DMS153 treated with DMSO at 0.1 percent for 48 hours (cell line): ENCODE measurements at regions not wholly inside any gene's neighbourhood (a gene's known extent, or its start where the extent isn't known, plus 50 kb on each side); places are given as distances from the start of the nearest gene placed in this dataset.

Source experiments
- DNase-seq: peaks from one replicate; lab custom pipeline; 2025; ENCODE audit not compliant: unreplicated experiment; lab: John Stamatoyannopoulos, UW

- no peak for DNase-seq
Measured at GRCh38 chr11:103530257-103530656, 421.0 kb downstream of the DYNC2H1 start.

- no peak for DNase-seq
Measured at GRCh38 chr11:103532133-103532788, 423.0 kb downstream of the DYNC2H1 start.

- DNase-seq = no peak
Measured at GRCh38 chr11:103534191-103534590, 425.0 kb downstream of the DYNC2H1 start.

- DNase-seq = no peak
Measured at GRCh38 chr11:103534959-103535358, 425.7 kb downstream of the DYNC2H1 start.

- no peak for DNase-seq
Measured at GRCh38 chr11:103536335-103536722, 427.1 kb downstream of the DYNC2H1 start.

GRCh38 chr11:103537904-103538502 lies 428.8 kb downstream of the DYNC2H1 start:
- peak; percentile 21 for DNase-seq

GRCh38 chr11:103539166-103539565 lies 429.9 kb downstream of the DYNC2H1 start:
- DNase-seq = no peak

GRCh38 chr11:103541186-103541795 lies 432.1 kb downstream of the DYNC2H1 start:
- peak; percentile 6 for DNase-seq

- no peak for DNase-seq
Measured at GRCh38 chr11:103542851-103543250, 433.6 kb downstream of the DYNC2H1 start.

GRCh38 chr11:103543456-103543855 lies 434.2 kb downstream of the DYNC2H1 start:
- DNase-seq = no peak

GRCh38 chr11:103544874-103545273 lies 435.6 kb downstream of the DYNC2H1 start:
- DNase-seq = no peak

- DNase-seq = no peak
Measured at GRCh38 chr11:103545551-103545950, 436.3 kb downstream of the DYNC2H1 start.

GRCh38 chr11:103546236-103546635 lies 437.0 kb downstream of the DYNC2H1 start:
- DNase-seq = peak; percentile 8

- DNase-seq = no peak
Measured at GRCh38 chr11:103547024-103547423, 437.8 kb downstream of the DYNC2H1 start.

- DNase-seq = no peak
Measured at GRCh38 chr11:103547691-103548090, 438.5 kb downstream of the DYNC2H1 start.

- no peak for DNase-seq
Measured at GRCh38 chr11:103548838-103549237, 439.6 kb downstream of the DYNC2H1 start.

GRCh38 chr11:103550811-103551210 lies 441.6 kb downstream of the DYNC2H1 start:
- DNase-seq = no peak

- DNase-seq = no peak
Measured at GRCh38 chr11:103552086-103552485, 442.9 kb downstream of the DYNC2H1 start.

- no peak for DNase-seq
Measured at GRCh38 chr11:103556171-103556570, 446.9 kb downstream of the DYNC2H1 start.

GRCh38 chr11:103566116-103566515 lies 456.9 kb downstream of the DYNC2H1 start:
- no peak for DNase-seq

GRCh38 chr11:103581760-103582159 lies 454.7 kb upstream of the DDI1 start:
- no peak for DNase-seq

GRCh38 chr11:103582351-103582909 lies 454.0 kb upstream of the DDI1 start:
- DNase-seq = no peak
